Ishikawa (cell line): ENCODE measurements at regions not wholly inside any gene's neighbourhood (a gene's known extent, or its start where the extent isn't known, plus 50 kb on each side); places are given as distances from the start of the nearest gene placed in this dataset.

ENCODE experiments used
- CREB1 ChIP-seq: IDR thresholded peaks from 2 replicates; pipeline ENCODE4 v1.6.1; 2012; ENCODE audit warnings: low read depth
- EP300 ChIP-seq: IDR thresholded peaks from 2 replicates; pipeline ENCODE4 v1.6.1; 2012; ENCODE audit warnings: borderline replicate concordance
- MAX ChIP-seq: IDR thresholded peaks from 2 replicates; pipeline ENCODE4 v1.6.1; 2012
- NFIC ChIP-seq: IDR thresholded peaks from 2 replicates; pipeline ENCODE4 v1.6.1; 2012
- RAD21 ChIP-seq: IDR thresholded peaks from 2 replicates; pipeline ENCODE4 v1.6.1; 2012; ENCODE audit warnings: low read depth
- REST ChIP-seq: IDR thresholded peaks from 2 replicates; pipeline ENCODE4 v1.6.1; 2012; ENCODE audit warnings: low read depth, mild to moderate bottlenecking

DNA sequence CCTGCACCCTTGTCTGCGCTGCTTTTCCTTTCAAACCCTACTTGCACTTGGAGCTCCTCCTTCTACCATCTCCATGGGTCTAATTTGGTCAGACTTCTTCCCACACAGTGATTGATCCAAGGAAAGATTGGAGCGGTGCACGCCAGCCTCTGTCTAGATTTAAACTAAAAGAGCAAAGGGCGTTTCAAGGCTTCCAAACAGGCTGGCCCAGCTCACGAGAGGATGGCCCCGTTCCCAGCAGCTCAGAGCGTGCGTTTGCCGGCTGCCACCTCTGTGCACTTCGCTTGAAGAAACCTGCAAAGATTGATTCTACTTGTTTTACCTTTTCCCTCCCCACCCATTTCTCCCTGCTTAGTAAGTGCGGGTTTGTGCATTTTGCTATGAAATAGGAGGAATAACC lies 78.8 kb upstream of the ALKAL2 start:
- TF ChIP-seq EP300 (no peak), MAX (no peak), REST (no peak), RAD21 (no peak), NFIC (no peak), CREB1 (no peak)
